ENCODE measurements at regions not wholly inside any gene's neighbourhood (a gene's known extent, or its start where the extent isn't known, plus 50 kb on each side); places are given as distances from the start of the nearest gene placed in this dataset.

DNA sequence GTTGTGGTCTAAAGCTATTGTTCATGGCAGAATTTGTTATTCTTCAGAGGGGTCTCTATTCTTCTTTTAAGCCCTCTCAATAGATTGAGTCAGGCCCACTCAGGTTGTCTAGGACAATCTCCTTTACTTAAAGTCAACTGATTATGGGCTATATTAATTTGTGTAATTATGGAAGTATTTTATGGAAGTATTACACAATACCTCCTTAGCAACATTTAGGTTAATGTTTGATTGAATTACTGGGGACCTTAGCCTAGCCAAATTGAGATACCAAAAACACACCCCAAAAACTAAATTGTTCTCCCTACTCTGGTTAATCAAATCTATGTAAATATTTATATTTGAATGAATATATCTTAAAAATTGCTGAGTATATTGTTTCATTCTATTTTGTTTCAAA lies 347.1 kb upstream of the GRIN3A start:
- Histone ChIP-seq H3K36me3 (ENCODE audit: control insufficient read depth, insufficient read depth, low read length) (no peaks in the 10 kb centered on the region), H3K4me2 (ENCODE audit: low read length) (no peak overlapping the region), H3K9me3 (ENCODE audit: control insufficient read depth, low read length) (no peaks in the 10 kb centered on the region), H3K27ac (no peak overlapping the region), H3K4me1 (no peaks in the 10 kb centered on the region), H2AFZ (no peak overlapping the region), H3K27me3 (ENCODE audit: control insufficient read depth, insufficient read depth, low read length) (no peaks in the 10 kb centered on the region), H3K4me3 (ENCODE audit: low read depth, low read length) (no peak overlapping the region), H3K79me2 (no peaks in the 10 kb centered on the region), H3K9ac (no peak overlapping the region)
- no peak for TF ChIP-seq CTCF (IDR thresholded peaks at IDR 0.05)

- Histone ChIP-seq H3K9ac (no peak overlapping the region), H3K4me2 (ENCODE audit: low read length) (no peak overlapping the region), H3K27me3 (ENCODE audit: control insufficient read depth, insufficient read depth, low read length) (no peaks in the 10 kb centered on the region), H3K36me3 (ENCODE audit: control insufficient read depth, insufficient read depth, low read length) (no peaks in the 10 kb centered on the region), H3K79me2 (no peaks in the 10 kb centered on the region), H3K9me3 (ENCODE audit: control insufficient read depth, low read length) (no peaks in the 10 kb centered on the region), H2AFZ (no peak overlapping the region), H3K4me3 (ENCODE audit: low read depth, low read length) (no peak overlapping the region), H3K4me1 (no peaks in the 10 kb centered on the region), H3K27ac (no peak overlapping the region)
- no peak for TF ChIP-seq CTCF (IDR thresholded peaks at IDR 0.05)
Measured at GRCh38 chr9:102072059-102072764, 333.8 kb upstream of the GRIN3A start.

GRCh38 chr9:102069969-102070368 lies 331.5 kb upstream of the GRIN3A start:
- H2AFZ ChIP-seq: no peak overlapping the region

GRCh38 chr9:102054811-102055210 lies 316.4 kb upstream of the GRIN3A start:
- no peaks in the 10 kb centered on the region for H3K9me3 ChIP-seq (ENCODE audit: control insufficient read depth, low read length)
- no peaks in the 10 kb centered on the region for H3K4me1 ChIP-seq
- H3K4me2 ChIP-seq (ENCODE audit: low read length): no peak overlapping the region
- H3K27me3 ChIP-seq (ENCODE audit: control insufficient read depth, insufficient read depth, low read length): no peaks in the 10 kb centered on the region
- no peak for TF ChIP-seq CTCF (IDR thresholded peaks at IDR 0.05)
- no peaks in the 10 kb centered on the region for H3K79me2 ChIP-seq
- H3K9ac ChIP-seq: no peak overlapping the region
- no peak overlapping the region for H2AFZ ChIP-seq
- no peak overlapping the region for H3K27ac ChIP-seq
- H3K4me3 ChIP-seq (ENCODE audit: low read depth, low read length): no peak overlapping the region
- no peaks in the 10 kb centered on the region for H3K36me3 ChIP-seq (ENCODE audit: control insufficient read depth, insufficient read depth, low read length)

More at GRCh38 chr9:102069969-102070368, 331.5 kb upstream of the GRIN3A start:
- Histone ChIP-seq H3K27ac (no peak overlapping the region), H3K9me3 (ENCODE audit: control insufficient read depth, low read length) (no peaks in the 10 kb centered on the region), H3K4me2 (ENCODE audit: low read length) (no peak overlapping the region), H3K9ac (no peak overlapping the region), H3K4me3 (ENCODE audit: low read depth, low read length) (no peak overlapping the region), H3K79me2 (no peaks in the 10 kb centered on the region), H3K27me3 (ENCODE audit: control insufficient read depth, insufficient read depth, low read length) (no peaks in the 10 kb centered on the region), H3K4me1 (no peaks in the 10 kb centered on the region), H3K36me3 (ENCODE audit: control insufficient read depth, insufficient read depth, low read length) (no peaks in the 10 kb centered on the region)
- no peak for TF ChIP-seq CTCF (IDR thresholded peaks at IDR 0.05)
